BLaER1 treated with 17β-estradiol and CSF1 and Interleukin-3, amounts not matched to agents 10 nM and 100 nM (cell line): ENCODE measurements at regions not wholly inside any gene's neighbourhood (a gene's known extent, or its start where the extent isn't known, plus 50 kb on each side); places are given as distances from the start of the nearest gene placed in this dataset.

Experiments
- H3K27ac ChIP-seq, 11 experiments: shearing (Covaris generic); formaldehyde crosslinking; 2 replicates each; pipeline ENCODE4 v1.8.1; 2022
- H3K27me3 ChIP-seq, 11 experiments: shearing (Covaris generic); formaldehyde crosslinking; 2 replicates each; pipeline ENCODE4 v1.8.1; 2022
- H3K36me3 ChIP-seq, 11 experiments: shearing (Covaris generic); formaldehyde crosslinking; 2 replicates each; pipeline ENCODE4 v1.8.1; 2022
- H3K4me1 ChIP-seq, 10 experiments: shearing (Covaris generic); formaldehyde crosslinking; 2 replicates each; pipeline ENCODE4 v1.8.1; 2022
- H3K4me2 ChIP-seq, 11 experiments: shearing (Covaris generic); formaldehyde crosslinking; 2 replicates each; pipeline ENCODE4 v1.8.1; 2022
- H3K4me3 ChIP-seq, 10 experiments: shearing (Covaris generic); formaldehyde crosslinking; 2 replicates each; pipeline ENCODE4 v1.8.1; 2022
- H3K9ac ChIP-seq, 11 experiments: shearing (Covaris generic); formaldehyde crosslinking; 2 replicates each; pipeline ENCODE4 v1.8.1; 2022
- H3K9me3 ChIP-seq, 11 experiments: shearing (Covaris generic); formaldehyde crosslinking; replicated peaks in 1 of 11; 2 replicates each; pipeline ENCODE4 v1.8.1; 2022
- H4K20me1 ChIP-seq, 11 experiments: shearing (Covaris generic); formaldehyde crosslinking; 2 replicates each; pipeline ENCODE4 v1.8.1; 2022
- Cebpa-rat ChIP-seq, 11 experiments: shearing (Covaris generic); IDR thresholded peaks; 2 replicates each; pipeline ENCODE4 v1.8.1; 2022

DNA sequence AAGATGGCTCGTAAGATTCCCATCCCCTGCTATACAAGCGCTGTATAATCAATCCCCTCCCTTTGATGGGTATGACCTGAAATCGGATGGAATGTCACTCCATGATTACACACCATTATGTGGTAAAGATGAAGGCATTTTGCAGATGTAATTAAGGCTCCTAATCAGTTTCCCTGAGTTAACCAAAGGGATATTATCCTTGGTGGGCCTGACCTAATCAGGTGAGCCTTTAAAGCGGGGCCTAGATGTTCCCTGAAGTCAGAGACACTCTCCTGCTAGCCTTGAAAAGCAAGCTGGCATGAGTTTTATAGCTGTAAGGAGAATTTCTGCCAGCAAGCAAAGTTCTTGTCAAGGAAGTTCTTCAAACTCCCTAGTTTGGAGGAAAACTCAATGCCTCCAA, 223.8 kb upstream of the FN1 start:
- Histone ChIP-seq H3K4me2 (peak overlapping the region in 6 of 11 experiments; percentile 8 to 74 (median 56); a peak in 3 of 22 replicates), H3K4me3 (no peak overlapping the region), H3K9ac (peak overlapping the region in 1 of 11 experiments; percentile 14; a peak in 1 of 22 replicates), H3K36me3 (no peaks in the 10 kb centered on the region), H4K20me1 (no peaks in the 10 kb centered on the region), H3K27me3 (no peaks in the 10 kb centered on the region), H3K9me3 (peaks cover 0 to 13% (median 0%) of the 10 kb centered on the region in 11 experiments; a peak in 6 of 22 replicates), H3K4me1 (peaks cover 4 to 54% (median 36%) of the 10 kb centered on the region in 10 experiments; a peak in 18 of 20 replicates), H3K27ac (peak overlapping the region in 9 of 11 experiments; percentile 26 to 93 (median 82); a peak in 17 of 22 replicates)
- TF ChIP-seq Cebpa-rat (IDR thresholded peaks at IDR 0.05) = no peak

DNA sequence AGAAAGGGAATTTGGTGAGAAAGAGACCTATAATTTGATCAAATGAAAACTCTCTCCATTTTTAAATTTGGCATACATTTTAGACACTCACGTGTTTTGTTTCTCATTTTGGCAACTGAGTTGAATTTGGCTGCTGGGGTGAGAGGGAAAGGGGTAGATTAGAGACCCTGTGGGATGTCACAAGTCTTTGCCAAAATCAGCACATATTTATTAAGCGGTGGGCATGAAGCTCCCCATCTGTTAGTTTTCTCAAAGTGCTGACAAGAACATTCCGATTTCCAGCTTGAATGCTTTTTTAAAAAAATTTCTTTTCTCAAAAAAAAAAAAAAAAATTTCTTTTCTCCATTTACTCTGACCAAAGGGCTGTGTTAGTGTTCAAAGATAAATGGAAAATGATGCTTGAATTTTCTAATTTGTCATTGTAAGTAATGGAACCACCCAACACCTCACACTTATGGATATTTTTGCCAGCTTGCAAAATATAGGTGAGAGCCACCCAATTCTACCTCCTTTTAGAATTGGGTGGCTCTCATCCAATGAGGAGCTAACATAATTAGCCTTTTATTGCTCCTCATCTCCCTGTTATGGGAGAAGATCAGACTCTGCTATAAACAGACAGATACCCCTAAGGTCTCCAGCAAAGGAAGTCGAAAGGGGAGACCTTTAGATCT, 222.9 kb upstream of the FN1 start:
- Histone ChIP-seq H3K4me3 (no peak overlapping the region), H3K27ac (peak overlapping the region in 3 of 11 experiments; percentile 33 to 92 (median 86); a peak in 3 of 22 replicates), H4K20me1 (no peaks in the 10 kb centered on the region), H3K9ac (no peak overlapping the region), H3K4me2 (no peak overlapping the region), H3K4me1 (peaks cover 0 to 45% (median 28%) of the 10 kb centered on the region in 10 experiments; a peak in 16 of 20 replicates), H3K36me3 (no peaks in the 10 kb centered on the region), H3K9me3 (peaks cover 0 to 13% (median 0%) of the 10 kb centered on the region in 11 experiments; a peak in 6 of 22 replicates), H3K27me3 (no peaks in the 10 kb centered on the region)
- TF ChIP-seq Cebpa-rat (IDR thresholded peaks at IDR 0.05) = no peak

GRCh38 chr2:215657844-215658243, 222.0 kb upstream of the FN1 start:
- Histone ChIP-seq H3K27me3 (no peaks in the 10 kb centered on the region), H3K9me3 (peaks cover 0 to 13% (median 0%) of the 10 kb centered on the region in 11 experiments; a peak in 6 of 22 replicates), H3K4me1 (peaks cover 0 to 36% (median 20%) of the 10 kb centered on the region in 10 experiments; a peak in 16 of 20 replicates), H3K9ac (no peak overlapping the region), H3K36me3 (no peaks in the 10 kb centered on the region), H3K27ac (no peak overlapping the region; a peak in 1 of 22 replicates), H3K4me2 (peak overlapping the region in 2 of 11 experiments; percentile 22 to 29; a peak in 2 of 22 replicates), H3K4me3 (no peak overlapping the region), H4K20me1 (no peaks in the 10 kb centered on the region)
- TF ChIP-seq Cebpa-rat (IDR thresholded peaks at IDR 0.05) = no peak

DNA sequence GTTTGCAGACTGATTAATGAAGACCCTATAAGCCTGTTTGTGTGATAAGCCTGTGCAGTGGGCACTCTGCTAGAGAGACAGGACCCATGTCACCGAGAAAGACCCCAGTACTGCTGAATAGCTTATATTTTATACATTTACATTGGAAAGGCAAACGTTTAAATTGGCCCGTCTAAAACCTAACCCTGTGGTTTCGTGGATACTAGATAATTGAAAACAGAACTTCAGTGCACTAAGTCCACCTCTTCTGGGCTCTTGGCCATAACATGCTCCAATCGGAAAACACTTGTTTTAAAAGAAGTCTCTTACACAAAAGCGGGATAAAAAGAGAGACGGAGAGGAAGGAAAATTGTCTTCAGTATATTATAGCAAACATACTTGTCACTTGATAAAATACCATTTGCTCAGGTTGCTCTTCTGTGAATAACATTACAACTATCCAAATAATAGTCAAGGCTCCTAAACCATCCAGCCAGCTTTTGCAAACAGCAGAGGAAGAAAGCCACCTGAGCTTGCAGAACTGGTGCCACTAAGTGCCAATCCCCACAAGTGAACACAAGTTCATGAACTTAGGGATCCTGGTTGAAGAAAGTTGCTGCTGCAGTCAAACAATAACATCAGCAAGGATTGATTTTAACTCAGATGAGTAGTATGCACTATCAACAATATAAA, 218.4 kb upstream of the FN1 start:
- Histone ChIP-seq H3K27me3 (no peaks in the 10 kb centered on the region), H3K27ac (no peak overlapping the region), H3K4me2 (no peak overlapping the region), H3K4me3 (no peak overlapping the region), H4K20me1 (no peaks in the 10 kb centered on the region), H3K36me3 (no peaks in the 10 kb centered on the region), H3K9me3 (peaks cover 0 to 10% (median 0%) of the 10 kb centered on the region in 11 experiments; a peak in 7 of 22 replicates), H3K4me1 (peaks cover 0 to 12% (median 0%) of the 10 kb centered on the region in 10 experiments; a peak in 3 of 20 replicates), H3K9ac (no peak overlapping the region)
- no peak for TF ChIP-seq Cebpa-rat (IDR thresholded peaks at IDR 0.05)

DNA sequence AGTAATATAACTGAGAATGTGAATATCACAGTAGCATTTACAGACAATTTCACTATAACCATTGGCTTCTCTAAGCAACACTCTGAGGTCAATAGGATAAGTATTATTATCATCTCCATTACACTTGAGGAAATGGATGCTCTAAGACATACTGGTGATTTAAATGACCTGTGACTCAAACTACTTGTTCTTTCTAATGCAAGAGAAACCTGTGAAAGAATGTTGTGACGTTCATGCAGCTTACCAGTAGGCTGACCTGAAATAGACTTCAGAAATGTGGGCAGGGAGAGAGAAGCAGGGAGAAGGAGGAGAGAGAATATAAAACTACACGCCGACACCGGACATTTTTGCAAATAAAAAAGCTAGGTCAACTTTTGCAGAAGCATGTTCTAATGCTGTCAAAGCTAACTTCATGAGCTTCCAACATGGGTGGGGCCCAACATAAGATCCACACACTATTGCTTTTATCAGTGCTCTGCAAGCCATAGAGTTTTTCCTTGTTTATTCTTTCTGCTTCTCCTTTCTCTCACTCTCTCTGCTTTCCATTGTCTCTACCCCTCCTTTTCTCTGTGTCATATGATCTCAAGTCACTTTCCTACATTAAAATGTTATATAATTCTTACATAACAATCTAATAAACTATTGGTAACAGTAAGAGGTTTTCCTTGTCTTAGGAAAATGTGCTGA, 217.6 kb upstream of the FN1 start:
- no peak overlapping the region for H3K9ac ChIP-seq
- H3K36me3 ChIP-seq = no peaks in the 10 kb centered on the region
- no peak for TF ChIP-seq Cebpa-rat (IDR thresholded peaks at IDR 0.05)
- H3K27ac ChIP-seq = no peak overlapping the region
- H3K9me3 ChIP-seq = peaks cover 0 to 6% (median 0%) of the 10 kb centered on the region in 11 experiments; a peak in 3 of 22 replicates
- H4K20me1 ChIP-seq = no peaks in the 10 kb centered on the region
- H3K4me2 ChIP-seq = 0 out of 22 replicates have a peak overlapping the region, but pooled peaks of 1 of the 11 experiments have one; percentile 1
- peaks cover 0 to 9% (median 0%) of the 10 kb centered on the region in 10 experiments; a peak in 3 of 20 replicates for H3K4me1 ChIP-seq
- no peak overlapping the region for H3K4me3 ChIP-seq
- H3K27me3 ChIP-seq = no peaks in the 10 kb centered on the region

DNA sequence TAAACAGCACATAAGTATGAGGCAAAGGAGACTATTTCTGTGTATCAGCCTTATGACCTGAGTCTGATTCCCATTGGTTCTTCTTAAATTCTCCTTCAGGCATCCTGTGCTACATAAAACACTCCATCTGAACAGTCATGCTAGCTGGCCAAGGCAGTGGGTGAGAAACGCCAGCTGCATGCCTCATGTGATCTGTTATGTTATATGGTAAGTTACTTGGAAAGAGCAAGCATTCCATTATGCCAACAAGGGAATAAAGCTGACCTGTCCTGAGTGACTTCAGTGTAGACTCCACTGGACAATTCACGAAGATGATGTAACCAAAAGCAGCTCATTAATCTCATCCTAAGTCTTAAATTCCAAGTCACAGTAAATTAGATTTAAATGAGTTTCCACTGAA, 216.5 kb upstream of the FN1 start:
- Histone ChIP-seq H3K27me3 (no peaks in the 10 kb centered on the region), H3K27ac (no peak overlapping the region), H3K4me1 (no peaks in the 10 kb centered on the region; a peak in 1 of 20 replicates), H3K4me2 (no peak overlapping the region), H4K20me1 (no peaks in the 10 kb centered on the region), H3K9ac (no peak overlapping the region), H3K4me3 (no peak overlapping the region), H3K36me3 (no peaks in the 10 kb centered on the region), H3K9me3 (peaks cover 0 to 6% (median 0%) of the 10 kb centered on the region in 11 experiments; a peak in 3 of 22 replicates)
- no peak for TF ChIP-seq Cebpa-rat (IDR thresholded peaks at IDR 0.05)

DNA sequence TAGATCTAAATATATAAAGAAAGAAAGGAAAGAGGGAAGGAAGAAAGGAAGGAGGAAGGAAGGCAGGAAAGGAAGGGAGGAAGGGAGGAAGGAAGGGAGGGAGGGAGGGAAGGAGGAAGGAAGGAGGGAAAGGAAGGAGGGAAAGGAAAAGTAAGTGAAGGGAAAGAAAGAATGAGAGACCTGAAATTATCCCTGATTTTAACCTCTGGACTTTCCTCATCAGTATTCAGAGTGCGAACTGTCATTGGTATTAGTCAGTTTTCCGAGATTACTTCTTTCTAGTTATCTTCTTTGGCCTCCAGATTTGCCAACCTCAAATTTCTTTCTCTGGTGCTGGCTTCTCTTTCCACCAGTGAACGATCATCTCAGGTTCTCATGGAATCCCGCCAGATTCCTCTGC, 215.5 kb upstream of the FN1 start:
- H3K27me3 ChIP-seq = no peaks in the 10 kb centered on the region
- H3K36me3 ChIP-seq = no peaks in the 10 kb centered on the region
- H4K20me1 ChIP-seq = no peaks in the 10 kb centered on the region
- H3K9me3 ChIP-seq = peaks cover 0 to 6% (median 0%) of the 10 kb centered on the region in 11 experiments; a peak in 3 of 22 replicates
- TF ChIP-seq Cebpa-rat (IDR thresholded peaks at IDR 0.05) = no peak
- no peaks in the 10 kb centered on the region; a peak in 1 of 20 replicates for H3K4me1 ChIP-seq
- H3K4me3 ChIP-seq = no peak overlapping the region
- H3K9ac ChIP-seq = no peak overlapping the region
- no peak overlapping the region for H3K27ac ChIP-seq
- no peak overlapping the region for H3K4me2 ChIP-seq

- H3K4me3 ChIP-seq = no peak overlapping the region
- no peaks in the 10 kb centered on the region for H3K36me3 ChIP-seq
- no peaks in the 10 kb centered on the region for H4K20me1 ChIP-seq
- TF ChIP-seq Cebpa-rat (IDR thresholded peaks at IDR 0.05) = no peak
- no peak overlapping the region for H3K4me2 ChIP-seq
- H3K9ac ChIP-seq = no peak overlapping the region
- H3K27ac ChIP-seq = no peak overlapping the region
- peaks cover 0 to 16% (median 0%) of the 10 kb centered on the region in 11 experiments; a peak in 3 of 22 replicates for H3K9me3 ChIP-seq
- H3K4me1 ChIP-seq = no peaks in the 10 kb centered on the region
- no peaks in the 10 kb centered on the region for H3K27me3 ChIP-seq
Observed at GRCh38 chr2:215644233-215644897, 208.5 kb upstream of the FN1 start.
